ENCODE measurements at regions not wholly inside any gene's neighbourhood (a gene's known extent, or its start where the extent isn't known, plus 50 kb on each side); places are given as distances from the start of the nearest gene placed in this dataset.

GRCh38 chr10:90141791-90142190, 440.4 kb downstream of the KIF20B start:
- no peak for TF ChIP-seq CTCF (conservative IDR thresholded peaks at IDR 0.05; ENCODE audit: low read length)
- no peak for TF ChIP-seq EZH2phosphoT487 (IDR thresholded peaks at IDR 0.05; ENCODE audit: borderline replicate concordance, low read depth, low read length)

Measured in OCI-LY7 (cell line).